22Rv1 (cell line): ENCODE measurements at regions not wholly inside any gene's neighbourhood (a gene's known extent, or its start where the extent isn't known, plus 50 kb on each side); places are given as distances from the start of the nearest gene placed in this dataset.

Source experiments
- CTCF ChIP-seq: fragments of 450-650 bp; IDR thresholded peaks from 2 replicates; pipeline ENCODE4 v1.5.1; 2017; ENCODE audit warnings: mild to moderate bottlenecking
- ZFX ChIP-seq: fragments of 450-650 bp; IDR thresholded peaks from 2 replicates; pipeline ENCODE4 v1.6.1; 2017; ENCODE audit warnings: antibody characterized with exemption, borderline replicate concordance

GRCh38 chr16:77511053-77511452 lies 76.2 kb upstream of the ADAMTS18 start:
- no peak for TF ChIP-seq CTCF
- TF ChIP-seq ZFX = no peak
